ENCODE measurements at regions not wholly inside any gene's neighbourhood (a gene's known extent, or its start where the extent isn't known, plus 50 kb on each side); places are given as distances from the start of the nearest gene placed in this dataset.

- TF ChIP-seq POLR2A (IDR thresholded peaks at IDR 0.05), result no peak
- TF ChIP-seq CTCF (IDR thresholded peaks at IDR 0.05), result no peak
Measured at GRCh38 chr1:80181418-80181817, 1174.9 kb upstream of the ADGRL4 start.
